HL-60/S4 treated with phorbol 12-myristate 13-acetate at 8.2 ng/mL for 4 days and 3 days (cell line): ENCODE measurements at regions not wholly inside any gene's neighbourhood (a gene's known extent, or its start where the extent isn't known, plus 50 kb on each side); places are given as distances from the start of the nearest gene placed in this dataset.
"Not testable (repeated sequence)": the region's sequence is repeated elsewhere in the genome, so short reads cannot be mapped to it uniquely, and the experiment has no call there.

Experiments
- in situ Hi-C: fragments of 300-500 bp; cut with MboI; formaldehyde crosslinking; loops from 2 replicates; pipeline ENCODE4 v1.15.0; 2022; ENCODE audit warnings: low sequenced_read_pairs

DNA sequence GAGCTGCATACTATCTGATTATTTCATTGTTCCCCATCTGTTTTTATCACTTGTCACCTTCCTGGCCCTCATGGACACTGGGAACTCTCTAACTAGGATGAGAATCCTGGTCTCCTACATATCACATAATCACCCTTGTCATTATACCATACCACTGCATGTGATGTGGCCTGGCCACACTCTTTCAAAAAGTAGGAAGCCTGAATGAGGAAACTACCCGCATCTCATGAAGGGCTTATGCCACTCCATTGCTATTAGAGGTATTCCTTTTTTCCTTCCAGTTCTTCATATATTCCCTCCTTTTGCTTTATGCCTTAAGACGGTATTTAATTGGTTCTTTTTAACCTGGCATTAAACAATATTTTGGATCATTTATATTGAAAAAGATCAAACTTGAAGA is 1341.4 kb upstream of the NUDT12 start:
- in situ Hi-C loops: no loop called here

DNA sequence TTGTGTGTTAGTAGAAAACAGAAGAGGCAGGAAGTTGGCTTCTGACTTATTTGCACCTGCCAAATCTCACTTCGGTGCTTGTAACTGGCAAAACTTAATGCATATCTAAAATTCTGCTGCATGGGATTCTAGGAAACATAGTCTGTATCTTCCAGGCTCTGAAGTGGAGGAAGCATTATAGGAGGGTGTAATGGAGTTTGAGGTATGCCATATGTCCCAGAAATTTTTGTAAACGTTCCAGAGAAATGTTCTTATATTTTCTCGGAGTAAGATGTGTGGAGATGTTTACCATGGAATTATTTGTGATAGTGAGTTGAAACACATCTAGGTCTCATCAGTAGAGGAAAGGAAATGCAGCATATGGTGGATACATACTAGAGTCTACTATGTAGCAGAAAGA is 1329.0 kb upstream of the NUDT12 start:
- in situ Hi-C loops: no loop called here

DNA sequence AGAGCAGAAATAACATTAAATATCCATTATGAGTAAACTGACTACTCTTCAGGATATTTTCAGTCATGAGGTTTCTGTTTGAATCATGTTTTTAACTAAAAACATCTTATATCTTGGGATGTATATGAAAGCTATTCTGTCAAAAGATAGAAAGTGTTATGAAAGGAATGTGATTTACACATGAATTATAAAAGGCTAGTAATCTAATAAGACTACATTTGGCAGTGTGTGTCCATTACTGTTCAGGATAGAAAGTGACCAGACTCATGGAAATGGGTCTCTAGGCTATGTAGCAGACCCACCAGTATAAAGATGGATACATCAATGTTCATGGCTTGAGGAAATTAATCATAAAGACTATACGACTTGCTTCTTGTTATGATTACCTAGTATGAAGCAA is 1328.2 kb upstream of the NUDT12 start:
- in situ Hi-C loops: no loop called here

DNA sequence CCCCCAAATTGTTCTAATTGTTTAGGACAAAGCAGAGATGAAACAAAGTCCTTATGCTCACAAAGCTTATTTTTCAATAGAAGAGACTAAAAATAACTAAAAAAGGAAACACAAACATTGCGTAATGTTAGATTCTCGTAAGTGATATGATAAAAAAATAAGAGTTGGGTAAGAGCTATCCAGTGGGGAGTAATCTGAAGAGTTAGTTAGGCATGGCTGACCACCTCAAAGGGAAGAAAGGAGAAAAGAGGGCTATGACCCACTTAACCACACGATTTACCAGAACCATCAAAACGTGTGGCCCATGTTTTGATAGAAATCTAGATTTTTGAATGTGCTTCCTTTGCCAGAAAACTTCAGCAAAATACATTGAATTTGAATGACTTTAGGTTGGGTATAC is 1296.8 kb upstream of the NUDT12 start:
- in situ Hi-C loops: no loop called here

DNA sequence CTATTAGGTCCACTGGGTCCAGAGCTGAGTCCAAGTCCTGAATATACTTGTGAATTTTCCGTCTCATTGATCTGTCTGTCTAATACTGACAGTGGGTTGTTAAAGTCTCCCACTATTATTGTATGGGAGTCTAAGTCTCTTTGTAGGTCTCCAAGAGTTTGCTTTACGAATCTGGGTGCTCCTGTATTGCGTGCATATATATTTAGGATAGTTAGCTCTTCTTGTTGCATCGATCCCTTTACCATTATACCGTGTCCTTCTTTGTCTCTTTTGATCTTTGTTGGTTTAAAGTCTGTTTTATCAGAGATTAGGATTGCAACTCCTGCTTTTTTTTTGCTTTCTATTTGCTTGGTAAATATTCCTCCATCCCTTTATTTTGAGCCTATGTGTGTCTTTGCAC is 1289.5 kb upstream of the NUDT12 start:
- in situ Hi-C loops: not testable (repeated sequence)

DNA sequence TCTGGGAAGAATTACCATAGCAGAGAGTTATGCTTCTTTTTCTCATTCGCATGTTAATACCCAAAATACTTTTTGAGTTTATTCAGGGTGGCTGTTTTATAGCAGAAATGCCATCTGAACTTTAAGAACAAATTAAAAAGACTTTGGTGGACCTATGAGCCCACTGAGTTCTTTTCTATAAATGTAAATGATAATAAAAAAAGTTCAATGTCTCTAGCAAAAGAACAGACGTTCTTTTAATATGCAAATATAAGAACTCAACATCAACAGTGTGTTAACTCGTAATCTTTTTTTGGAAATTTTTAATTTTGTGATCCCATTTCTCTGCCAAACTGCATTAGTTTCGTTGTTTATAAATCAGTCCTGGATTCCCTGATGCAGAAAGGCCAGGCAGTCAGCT is 1283.0 kb upstream of the NUDT12 start:
- in situ Hi-C loops: no loop called here

DNA sequence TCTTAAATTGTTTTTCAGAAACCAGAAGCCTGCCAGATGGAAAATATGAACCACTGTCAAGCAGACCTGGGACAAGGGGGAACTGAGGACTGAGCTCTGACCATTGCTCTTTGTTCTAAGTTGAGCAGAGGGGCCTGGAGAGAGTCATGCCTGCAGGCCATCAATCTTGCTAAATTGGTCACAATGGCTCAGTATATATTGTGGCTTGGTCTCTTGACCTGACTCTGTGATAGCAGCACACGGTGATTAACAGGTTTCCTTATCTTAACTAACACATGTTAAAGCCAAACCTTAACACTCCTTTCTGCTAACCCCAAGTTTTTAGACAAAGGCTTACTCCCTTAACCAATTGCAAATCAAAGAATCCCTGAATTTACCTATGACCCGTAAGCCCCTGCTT is 1281.2 kb upstream of the NUDT12 start:
- in situ Hi-C loops: no loop called here

DNA sequence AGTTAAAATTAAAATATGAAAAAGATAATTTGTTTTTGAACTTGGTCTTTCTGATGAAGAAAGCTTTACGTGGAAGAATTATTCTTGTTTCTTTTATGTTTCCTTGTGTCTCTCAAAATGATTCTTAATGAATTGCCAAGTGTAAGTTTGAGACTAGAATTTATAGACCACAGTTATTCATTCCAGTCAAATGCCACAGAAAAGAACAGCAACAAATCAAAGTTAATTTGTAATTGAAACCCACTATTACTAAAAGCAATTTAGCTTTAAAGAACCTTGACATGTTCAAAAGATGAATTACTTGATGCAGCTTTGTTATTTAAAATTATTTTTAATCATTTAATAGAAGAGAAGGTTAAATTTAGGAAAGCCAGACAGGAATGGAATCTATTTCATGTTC is 1277.7 kb upstream of the NUDT12 start:
- in situ Hi-C loops: no loop called here

DNA sequence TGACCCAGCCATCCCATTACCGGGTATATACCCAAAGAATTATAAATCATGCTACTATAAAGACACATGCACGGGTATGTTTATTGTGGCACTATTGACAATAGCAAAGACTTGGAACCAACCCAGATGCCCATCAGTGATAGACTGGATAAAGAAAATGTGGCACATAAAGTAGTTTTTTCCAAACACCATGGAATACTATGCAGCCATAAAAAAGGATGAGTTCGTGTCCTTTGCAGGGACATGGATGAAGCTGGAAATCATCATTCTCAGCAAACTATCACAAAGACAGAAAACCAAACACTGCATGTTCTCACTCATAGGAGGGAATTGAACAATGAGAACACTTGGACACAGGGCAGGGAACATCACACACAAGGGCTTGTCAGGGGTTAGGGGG is 1268.9 kb upstream of the NUDT12 start:
- in situ Hi-C loops: not testable (repeated sequence)

DNA sequence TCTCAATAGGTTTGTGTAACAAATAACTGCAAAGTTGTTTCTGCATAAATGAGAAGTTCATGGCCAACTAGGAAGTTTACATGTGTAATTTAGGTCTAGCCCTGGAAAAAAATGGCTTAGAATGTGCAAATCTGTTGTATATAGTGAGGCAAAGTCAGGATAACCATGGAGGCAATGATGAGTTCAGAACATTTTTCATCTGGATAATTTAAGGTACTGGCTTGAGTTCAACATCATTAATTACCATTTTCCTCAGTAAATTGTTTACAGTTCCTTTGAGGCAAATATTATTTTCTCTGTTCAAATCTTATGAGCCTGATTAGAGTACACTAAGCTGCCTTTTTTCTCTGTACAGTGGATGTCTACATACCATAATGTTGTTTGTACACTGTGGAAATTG is 1259.0 kb upstream of the NUDT12 start:
- in situ Hi-C loops: no loop called here

DNA sequence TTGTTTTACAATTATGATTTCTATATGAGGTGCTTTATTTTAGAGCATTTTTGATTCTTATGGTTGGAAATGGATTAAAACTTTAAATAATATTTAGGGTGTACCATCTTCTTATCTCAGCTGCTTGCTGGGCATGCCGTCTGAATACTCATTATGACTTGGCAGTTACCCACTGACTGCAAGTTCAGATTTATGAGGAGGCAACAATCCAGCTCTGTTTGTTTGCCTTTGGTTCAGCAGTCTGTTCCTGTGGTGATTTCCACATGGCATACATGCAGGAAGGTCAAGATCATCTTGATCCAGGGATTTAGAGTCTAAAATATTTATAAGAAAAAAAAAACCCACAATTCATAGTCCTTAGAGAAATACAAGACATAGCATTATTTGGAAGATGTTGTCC is 1254.5 kb upstream of the NUDT12 start:
- in situ Hi-C loops: no loop called here

DNA sequence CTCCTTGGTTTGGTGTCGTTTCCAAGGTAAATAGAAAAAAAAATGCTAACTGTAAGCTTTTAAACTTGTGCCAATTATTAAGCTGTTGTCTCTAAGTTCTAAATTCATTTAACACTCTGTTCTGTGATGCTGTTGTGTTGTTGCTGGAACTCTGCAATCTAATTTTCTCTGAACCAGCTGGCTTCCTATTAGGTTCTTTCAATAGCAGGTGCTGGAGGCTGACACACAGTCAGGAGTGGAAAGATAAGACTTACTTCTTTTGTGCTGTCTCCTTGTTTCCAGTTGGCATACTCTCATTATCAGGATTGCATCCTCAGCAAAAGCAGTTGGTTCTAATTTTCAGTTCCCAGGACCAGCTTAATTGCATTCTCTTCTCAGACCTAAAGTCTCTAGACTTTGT is 1252.6 kb upstream of the NUDT12 start:
- in situ Hi-C loops: no loop called here

DNA sequence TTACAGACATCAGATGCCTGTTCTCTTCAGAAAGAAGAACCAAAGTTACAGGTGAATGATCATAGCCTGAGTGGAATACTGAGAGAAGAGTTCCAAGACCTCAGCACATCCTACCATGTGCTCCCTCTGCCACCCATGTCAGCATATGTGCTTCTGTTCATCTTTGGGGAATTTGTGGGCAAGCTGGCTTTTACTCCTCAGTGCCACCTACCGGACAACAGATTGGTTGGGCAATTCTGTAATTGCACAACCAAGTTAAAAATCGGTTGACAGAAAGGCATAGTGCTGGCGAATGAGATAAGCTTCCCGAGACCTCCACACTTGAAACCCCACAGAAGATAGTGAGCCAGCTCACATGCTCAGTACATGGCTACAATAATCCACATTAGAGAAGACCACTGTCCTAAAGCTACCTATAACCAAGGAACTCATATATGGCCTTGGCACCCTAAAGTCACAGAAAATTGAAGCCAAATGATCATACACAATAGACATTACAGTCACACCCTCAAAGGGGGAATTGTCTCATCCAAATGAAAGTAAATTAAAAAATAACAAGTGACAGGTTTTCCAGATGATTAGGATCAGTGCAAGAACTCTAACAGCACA is 1238.0 kb upstream of the NUDT12 start:
- in situ Hi-C loops: no loop called here

DNA sequence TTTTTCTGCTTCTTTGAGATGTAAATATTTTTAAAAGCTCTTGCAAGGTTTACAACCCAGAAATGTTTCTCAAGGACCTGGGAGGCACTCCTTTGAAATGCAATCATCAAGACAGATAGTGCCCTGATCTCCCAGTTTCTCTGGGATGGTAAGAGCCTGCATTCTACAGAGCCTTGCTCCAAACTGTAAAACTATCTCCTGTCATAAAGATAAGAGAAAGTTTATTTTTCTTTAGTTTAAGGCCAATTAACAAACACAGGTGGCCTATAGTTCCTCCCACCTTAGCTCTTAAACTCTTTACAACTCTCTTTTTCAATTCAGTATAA is 1231.1 kb upstream of the NUDT12 start:
- in situ Hi-C loops: no loop called here

DNA sequence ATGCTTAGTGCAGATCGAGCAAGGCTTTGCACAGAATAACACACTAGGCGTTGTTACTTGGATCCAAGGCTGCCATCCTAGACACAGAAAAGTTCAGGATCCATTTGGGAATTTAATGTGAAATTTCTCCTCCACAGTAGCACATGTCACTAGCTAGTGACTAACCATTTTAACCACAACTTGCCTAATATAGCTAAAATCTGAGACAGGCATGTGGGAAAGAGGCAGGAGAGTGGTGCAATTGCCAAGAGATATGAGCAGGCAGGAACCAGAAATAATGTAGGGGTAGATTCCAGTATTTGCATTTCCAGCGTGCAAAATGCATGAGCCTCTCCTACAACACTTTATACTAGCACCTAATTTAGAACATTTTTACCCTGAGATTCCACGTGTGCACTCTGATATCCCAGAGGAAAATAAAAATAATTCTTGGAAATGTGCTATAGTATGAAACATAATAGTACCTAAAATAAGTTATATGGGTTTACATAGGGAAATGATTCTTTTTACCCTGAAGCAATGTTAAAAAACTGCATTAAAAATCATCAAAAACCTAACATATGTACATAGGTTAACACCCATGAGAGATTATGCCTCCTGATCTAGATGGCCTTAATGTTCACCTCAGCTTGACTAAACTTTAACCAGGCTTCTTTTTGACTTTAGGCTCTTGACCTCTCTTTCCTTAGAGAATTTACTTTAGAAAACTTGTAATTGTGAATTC is 1230.6 kb upstream of the NUDT12 start:
- in situ Hi-C loops: no loop called here

DNA sequence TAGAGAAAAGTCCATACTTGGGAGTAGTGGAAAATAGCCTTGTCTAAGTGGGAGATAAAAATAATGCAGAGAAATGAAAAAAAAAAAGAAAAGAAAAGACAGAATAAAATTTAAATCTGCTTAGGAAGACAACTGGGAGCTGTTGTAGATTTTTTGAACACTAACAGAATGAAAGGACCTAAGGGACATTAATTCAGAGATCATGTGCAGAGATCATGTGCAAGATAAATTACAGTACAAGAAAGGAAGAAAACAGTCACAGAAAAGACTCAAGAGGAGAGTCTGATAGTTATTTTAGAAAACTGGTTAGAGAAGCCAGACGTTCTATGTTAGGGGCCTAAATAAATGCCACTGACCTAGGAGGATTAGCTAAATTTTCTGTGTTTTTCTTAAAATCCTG is 1226.8 kb upstream of the NUDT12 start:
- in situ Hi-C loops: no loop called here

DNA sequence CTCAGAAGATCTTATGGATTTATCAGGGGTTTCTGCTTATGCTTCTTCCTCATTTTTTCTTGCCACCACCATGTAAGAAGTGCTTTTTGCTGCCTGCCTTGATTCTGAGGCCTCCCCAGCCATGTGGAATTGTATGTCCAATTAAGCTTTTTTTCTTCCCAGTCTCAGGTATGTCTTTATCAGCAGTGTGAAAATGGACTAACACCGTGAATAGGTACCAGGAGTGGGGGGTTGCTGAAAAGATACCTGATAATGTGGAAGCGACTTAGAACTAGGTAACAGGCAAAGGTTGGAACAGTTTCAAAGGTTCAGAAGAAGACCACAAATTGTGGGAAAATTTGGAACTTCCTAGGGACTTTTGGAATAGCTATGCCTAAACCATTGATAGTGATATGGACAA is 1222.5 kb upstream of the NUDT12 start:
- in situ Hi-C loops: no loop called here

DNA sequence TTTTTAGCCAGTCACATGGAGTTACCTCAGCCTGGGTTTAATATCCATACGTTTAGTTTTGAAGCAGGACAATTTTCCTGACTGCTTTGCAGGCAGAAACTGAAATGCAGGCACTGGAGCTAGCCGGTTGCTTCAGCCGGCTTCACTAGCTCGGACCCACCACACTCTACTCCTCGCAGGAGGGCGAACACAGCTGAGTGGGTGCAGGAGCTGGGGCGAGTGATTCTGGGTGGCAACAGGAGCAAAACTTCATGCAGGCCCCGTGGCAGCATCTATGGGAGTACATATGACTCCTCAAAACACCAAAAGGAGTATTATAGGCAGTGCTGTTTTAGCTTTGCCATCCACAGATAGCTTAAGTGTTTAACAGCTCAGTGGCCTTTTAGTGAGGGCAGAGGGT is 1211.8 kb upstream of the NUDT12 start:
- in situ Hi-C loops: no loop called here

DNA sequence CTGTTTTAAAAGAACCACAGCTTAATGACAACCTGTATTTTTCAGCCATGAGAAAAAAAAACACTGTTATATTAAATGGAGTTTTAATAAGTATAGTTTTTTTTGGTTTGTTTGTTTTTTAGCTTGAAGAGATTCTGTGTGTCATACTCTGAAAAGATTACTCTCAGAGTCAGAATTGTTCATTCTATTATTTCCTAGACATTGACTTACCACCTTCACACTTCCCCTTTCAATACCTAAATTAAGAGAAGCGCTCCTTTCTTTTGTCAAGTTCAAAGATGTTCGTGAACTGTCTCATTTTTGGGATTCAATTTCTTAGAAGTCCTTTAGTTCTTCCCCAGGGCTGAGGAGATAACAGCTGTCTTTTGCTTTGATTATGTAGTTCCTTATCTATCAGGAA is 1201.6 kb upstream of the NUDT12 start:
- in situ Hi-C loops: no loop called here

DNA sequence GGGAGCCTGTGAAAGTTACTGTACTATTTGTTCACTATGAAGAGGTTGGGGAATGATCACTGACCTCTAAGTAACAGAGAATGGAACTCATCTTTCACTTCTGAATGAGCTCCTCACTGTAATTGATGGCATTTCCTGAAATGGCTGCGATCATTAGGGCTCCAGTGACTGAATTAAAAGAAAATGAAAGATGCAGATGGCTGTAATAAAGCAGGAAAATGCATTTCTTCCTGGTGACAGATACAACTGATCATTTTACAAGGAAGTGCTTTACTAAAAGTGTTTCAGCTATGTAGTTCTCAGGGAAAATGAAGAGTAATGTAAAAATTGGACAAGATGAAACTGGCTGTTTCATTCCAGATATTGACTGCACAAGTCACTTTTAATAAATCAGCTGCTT is 1200.6 kb upstream of the NUDT12 start:
- in situ Hi-C loops: no loop called here

DNA sequence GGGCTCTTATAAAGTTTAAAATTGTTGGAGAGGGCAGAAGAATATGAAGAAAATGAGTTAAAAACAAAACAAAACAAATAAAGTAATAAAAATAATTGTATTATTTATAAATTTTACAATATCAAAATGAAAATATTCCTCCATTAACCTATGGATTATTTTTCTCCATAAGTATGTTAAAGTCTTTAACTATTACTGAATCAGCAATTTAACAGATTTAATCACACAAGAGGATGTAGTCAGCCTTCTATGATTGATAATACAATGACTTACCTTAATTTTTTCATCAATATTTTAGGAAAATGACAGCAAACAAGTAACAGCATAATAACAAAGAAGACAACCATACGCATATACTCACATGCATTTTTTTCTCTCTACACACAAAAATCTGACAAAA is 1195.3 kb upstream of the NUDT12 start:
- in situ Hi-C loops: no loop called here

DNA sequence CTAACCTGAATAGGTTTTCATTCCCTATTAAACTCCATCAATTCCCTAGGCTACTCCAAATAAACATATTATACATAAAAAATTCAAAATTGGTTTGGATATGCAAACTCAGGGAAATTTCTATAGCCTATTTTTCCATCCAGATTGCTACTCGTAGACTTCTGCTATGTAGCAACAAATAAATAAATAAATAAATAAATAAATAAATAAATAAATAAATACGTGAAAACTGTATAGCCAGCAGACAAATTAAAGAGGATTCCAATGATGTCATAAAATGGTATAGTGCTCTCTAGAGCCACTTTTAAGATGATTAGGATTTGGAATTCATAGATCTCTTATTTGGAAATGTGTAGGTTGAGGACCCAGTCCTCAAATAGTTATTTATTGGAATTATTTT is 1193.2 kb upstream of the NUDT12 start:
- in situ Hi-C loops: no loop called here

DNA sequence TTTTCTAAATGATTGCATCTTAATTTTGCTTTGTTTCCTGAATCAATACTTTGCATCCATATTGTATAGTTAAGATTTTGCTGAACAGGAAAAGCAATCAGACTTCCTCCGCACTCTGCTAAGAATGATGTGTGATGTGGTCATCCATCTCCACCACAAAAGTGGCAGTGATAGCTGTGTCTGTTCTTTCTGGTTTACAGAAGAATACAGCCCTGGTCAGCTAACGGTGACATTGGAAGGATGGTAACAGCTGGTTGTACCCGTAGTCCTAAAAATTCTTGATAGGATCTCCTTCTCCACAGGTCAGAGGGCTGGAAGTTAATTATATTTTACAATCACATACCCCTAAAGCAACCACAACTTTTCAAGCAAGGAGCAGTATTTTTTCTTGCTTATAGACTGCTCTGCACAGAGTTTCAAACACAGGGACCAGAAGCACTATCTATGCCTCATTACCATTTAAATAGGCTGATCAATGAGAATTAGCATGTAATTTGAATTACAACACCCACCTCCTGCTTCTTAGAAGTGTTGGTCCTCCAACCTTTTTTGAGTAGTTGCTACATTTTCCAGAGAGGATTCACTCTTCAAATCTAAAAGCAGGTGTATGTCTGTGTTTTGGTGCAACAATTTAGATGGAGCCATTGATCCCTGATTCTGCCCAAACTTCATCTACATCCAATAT is 1191.9 kb upstream of the NUDT12 start:
- in situ Hi-C loops: no loop called here
